GM12878 (cell line): ENCODE measurements at regions not wholly inside any gene's neighbourhood (a gene's known extent, or its start where the extent isn't known, plus 50 kb on each side); places are given as distances from the start of the nearest gene placed in this dataset.

Experiments used
- ATAC-seq: fragments of 200-7000 bp; cut with Tn5 transposase; 3 replicates; pipeline ENCODE4 v1.9.1; 2020; ENCODE audit warnings: mild to moderate bottlenecking, moderate library complexity
- BruUV-seq: library from RNA; stranded (reverse); fragments of 400-500 nt; replicated peaks from 2 replicates; lab custom pipeline; 2021; lab: Mats Ljungman, UMichigan
- CTCF ChIA-PET: fragments of 300-600 bp; sonication (Branson Sonifier 250); formaldehyde crosslinking; extraction: SDS; loops from one replicate; lab custom pipeline; 2021; ENCODE audit warnings: inconsistent platforms; lab: Yijun Ruan, JAX
- POLR2A ChIA-PET: fragments of 350-600 bp; formaldehyde crosslinking; extraction: SDS; loops from one replicate; lab custom pipeline; 2021; ENCODE audit warnings: inconsistent platforms; lab: Charles Lee
- RAD21 ChIA-PET: fragments of 300-600 bp; sonication (Branson Sonifier 250); formaldehyde crosslinking; loops from one replicate; lab custom pipeline; 2023; ENCODE audit warnings: antibody characterized with exemption; ENCODE audit not compliant: unreplicated experiment; lab: Charles Lee
- SMC1A ChIA-PET: fragments of 300-600 bp; sonication (Branson Sonifier 250); formaldehyde crosslinking; loops from one replicate; lab custom pipeline; 2023; ENCODE audit not compliant: unreplicated experiment, uncharacterized antibody; lab: Charles Lee
- DNase-seq: peaks from one replicate; pipeline ENCODE4 v3.0.0-alpha.2; 2011; ENCODE audit warnings: low read depth, low spot score
- FAIRE-seq: peaks from 3 replicates; lab custom pipeline; 2011; peaks lifted over from hg19 to GRCh38; lab: Jason Lieb, UNC
- H2AFZ ChIP-seq: 2 replicates; pipeline ENCODE4 v1.6.0; 2011; ENCODE audit warnings: low read depth, low read length, control low read depth; ENCODE audit not compliant: control insufficient read depth
- H3K27ac ChIP-seq: 2 replicates; pipeline ENCODE4 v1.5.1; 2011; ENCODE audit warnings: control low read depth; ENCODE audit not compliant: control insufficient read depth, insufficient read depth
- H3K27me3 ChIP-seq, 2 experiments: replicated peaks in 1 of 2; 2 replicates each; pipeline versions ENCODE4 v1.6.0 to v1.6.1; 2011; ENCODE audit warnings: low read length in 1 of 2; ENCODE audit not compliant: control insufficient read depth in 2 of 2, insufficient read depth in 2 of 2
- H3K36me3 ChIP-seq, 2 experiments: 2 replicates each; pipeline ENCODE4 v1.5.1; 2011; ENCODE audit warnings: low read length in 1 of 2; ENCODE audit not compliant: control insufficient read depth in 2 of 2, insufficient read depth in 2 of 2
- H3K4me1 ChIP-seq: 2 replicates; pipeline ENCODE4 v1.6.1; 2011; ENCODE audit warnings: mild to moderate bottlenecking, low read length, moderate library complexity, mixed read lengths; ENCODE audit not compliant: control insufficient read depth, insufficient read depth
- H3K4me2 ChIP-seq: 2 replicates; pipeline ENCODE4 v1.6.0; 2011; ENCODE audit warnings: control low read depth; ENCODE audit not compliant: control insufficient read depth, insufficient read depth
- H3K4me3 ChIP-seq: fragments of 200-600 bp; sonication (generic); 2 replicates; pipeline ENCODE4 v1.5.1; 2016
- H3K79me2 ChIP-seq: 2 replicates; pipeline ENCODE4 v1.6.0; 2011; ENCODE audit warnings: low read length; ENCODE audit not compliant: control insufficient read depth, insufficient read depth
- H3K9ac ChIP-seq: 2 replicates; pipeline ENCODE4 v1.8.0; 2011; ENCODE audit warnings: low read length, control low read depth, mixed read lengths; ENCODE audit not compliant: control insufficient read depth, insufficient read depth
- H3K9me3 ChIP-seq: replicated peaks from 3 replicates; pipeline ENCODE4 v1.5.1; 2011; ENCODE audit warnings: mild to moderate bottlenecking, low read length; ENCODE audit not compliant: control insufficient read depth, insufficient read depth
- H4K20me1 ChIP-seq: 2 replicates; pipeline ENCODE4 v1.6.0; 2011; ENCODE audit not compliant: control insufficient read depth, insufficient read depth
- CEBPB ChIP-seq, 2 experiments: fragments of 150-350 bp in 1 of 2; IDR thresholded peaks; 2 replicates each; pipeline ENCODE4 v1.6.1; 2012 to 2014; ENCODE audit warnings: low read depth in 2 of 2, low read length in 2 of 2, borderline replicate concordance in 1 of 2, inconsistent platforms in 1 of 2
- KLF5 ChIP-seq: fragments of 450-650 bp; IDR thresholded peaks from 2 replicates; pipeline ENCODE4 v1.6.1; 2014; ENCODE audit warnings: mild to moderate bottlenecking; ENCODE audit not compliant: partially characterized antibody
- NFXL1 ChIP-seq: fragments of 450-650 bp; IDR thresholded peaks from 2 replicates; pipeline ENCODE4 v1.6.1; 2017; ENCODE audit warnings: antibody characterized with exemption, mild to moderate bottlenecking, borderline replicate concordance
- RCOR1 ChIP-seq: conservative IDR thresholded peaks from 2 replicates; pipeline ENCODE4 v1.6.1; 2012; ENCODE audit warnings: low read depth, low read length, improper control_type of control experiment
- RELA ChIP-seq: fragments of 450-650 bp; IDR thresholded peaks from 2 replicates; pipeline ENCODE4 v1.8.0; 2014; ENCODE audit warnings: borderline replicate concordance; ENCODE audit not compliant: partially characterized antibody
- RUNX3 ChIP-seq: IDR thresholded peaks from 2 replicates; pipeline ENCODE4 v1.6.1; 2012; ENCODE audit warnings: low read length, inconsistent platforms
- TARDBP ChIP-seq: IDR thresholded peaks from 2 replicates; pipeline ENCODE4 v1.6.1; 2016; ENCODE audit warnings: borderline replicate concordance
- TCF3 ChIP-seq: IDR thresholded peaks from 2 replicates; pipeline ENCODE4 v1.6.1; 2012; ENCODE audit warnings: low read depth, mild to moderate bottlenecking, low read length, borderline replicate concordance; ENCODE audit not compliant: insufficient read depth
- ZBED1 ChIP-seq: IDR thresholded peaks from 2 replicates; pipeline ENCODE4 v1.6.1; 2016; ENCODE audit warnings: borderline replicate concordance
- ZNF622 ChIP-seq: fragments of 450-650 bp; IDR thresholded peaks from 2 replicates; pipeline ENCODE4 v1.6.1; 2017; ENCODE audit warnings: mild to moderate bottlenecking, inconsistent platforms
- WGBS: methylation state at CpG from one replicate; pipeline ENCODE4 v1.1.6; 2016; ENCODE audit warnings: low lambda C conversion rate; ENCODE audit not compliant: insufficient replicate concordance, insufficient coverage; ENCODE audit errors: missing lambda C conversion rate; 5-methylcytosine and 5-hydroxymethylcytosine counted together
- in situ Hi-C: fragments of 300-500 bp; cut with MboI; formaldehyde crosslinking; loops from 9 replicates; pipeline ENCODE4 v1.14.3; 2018; ENCODE audit warnings: mixed read lengths
- intact Hi-C: fragments of 100-400 bp; cut with micrococcal nuclease; formaldehyde crosslinking; loops from one replicate; pipeline ENCODE4 v1.14.2; 2022; ENCODE audit not compliant: unreplicated experiment
- TF ChIP-seq, protein P1 (sequence below): fragments of 450-650 bp; IDR thresholded peaks from 2 replicates; pipeline ENCODE4 v1.6.1; 2017; ENCODE audit warnings: antibody characterized with exemption, mild to moderate bottlenecking, moderate library complexity
- TF ChIP-seq, protein P2 (sequence below): fragments of 450-650 bp; conservative IDR thresholded peaks from 2 replicates; pipeline ENCODE4 v1.6.1; 2017; ENCODE audit warnings: mild to moderate bottlenecking, moderate library complexity

GRCh38 chr13:107190065-107190464 is 622.1 kb upstream of the ARGLU1 start:
- Histone ChIP-seq H3K9me3 (no peaks in the 10 kb centered on the region), H4K20me1 (no peaks in the 10 kb centered on the region), H3K4me3 (no peak overlapping the region), H3K27ac (no peak overlapping the region), H3K79me2 (no peaks in the 10 kb centered on the region), H3K4me1 (no peaks in the 10 kb centered on the region), H3K9ac (no peak overlapping the region), H3K36me3 (no peaks in the 10 kb centered on the region), H3K27me3 (no peaks in the 10 kb centered on the region), H2AFZ (no peak overlapping the region), H3K4me2 (no peak overlapping the region)
- BruUV-seq, result no TSS peak
- ChIA-PET CTCF (interaction anchor here (1.0 kb wide), 1 partner anchor 12 kb away, joined by 3 read pairs; no protein-coding TSS in a partner anchor), RAD21 (no interaction called here), SMC1A (no interaction called here), POLR2A (no interaction called here)
- in situ Hi-C loops, result no loop called here
- FAIRE-seq, result no peak
- no peak for DNase-seq
- intact Hi-C loops, result no loop called here
- no peak for TF ChIP-seq RELA
- no peak for TF ChIP-seq RCOR1
- TF ChIP-seq CEBPB (IDR thresholded peaks at IDR 0.05; ENCODE audit: borderline replicate concordance in 1 of 2, low read depth in 2 of 2, low read length in 2 of 2), result no peak
- no peak for TF ChIP-seq RUNX3
- TF ChIP-seq ZNF622, result no peak
- TF ChIP-seq, protein P1, sequence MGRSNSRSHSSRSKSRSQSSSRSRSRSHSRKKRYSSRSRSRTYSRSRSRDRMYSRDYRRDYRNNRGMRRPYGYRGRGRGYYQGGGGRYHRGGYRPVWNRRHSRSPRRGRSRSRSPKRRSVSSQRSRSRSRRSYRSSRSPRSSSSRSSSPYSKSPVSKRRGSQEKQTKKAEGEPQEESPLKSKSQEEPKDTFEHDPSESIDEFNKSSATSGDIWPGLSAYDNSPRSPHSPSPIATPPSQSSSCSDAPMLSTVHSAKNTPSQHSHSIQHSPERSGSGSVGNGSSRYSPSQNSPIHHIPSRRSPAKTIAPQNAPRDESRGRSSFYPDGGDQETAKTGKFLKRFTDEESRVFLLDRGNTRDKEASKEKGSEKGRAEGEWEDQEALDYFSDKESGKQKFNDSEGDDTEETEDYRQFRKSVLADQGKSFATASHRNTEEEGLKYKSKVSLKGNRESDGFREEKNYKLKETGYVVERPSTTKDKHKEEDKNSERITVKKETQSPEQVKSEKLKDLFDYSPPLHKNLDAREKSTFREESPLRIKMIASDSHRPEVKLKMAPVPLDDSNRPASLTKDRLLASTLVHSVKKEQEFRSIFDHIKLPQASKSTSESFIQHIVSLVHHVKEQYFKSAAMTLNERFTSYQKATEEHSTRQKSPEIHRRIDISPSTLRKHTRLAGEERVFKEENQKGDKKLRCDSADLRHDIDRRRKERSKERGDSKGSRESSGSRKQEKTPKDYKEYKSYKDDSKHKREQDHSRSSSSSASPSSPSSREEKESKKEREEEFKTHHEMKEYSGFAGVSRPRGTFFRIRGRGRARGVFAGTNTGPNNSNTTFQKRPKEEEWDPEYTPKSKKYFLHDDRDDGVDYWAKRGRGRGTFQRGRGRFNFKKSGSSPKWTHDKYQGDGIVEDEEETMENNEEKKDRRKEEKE, result no peak
- TF ChIP-seq KLF5, result no peak
- TF ChIP-seq, protein P2, sequence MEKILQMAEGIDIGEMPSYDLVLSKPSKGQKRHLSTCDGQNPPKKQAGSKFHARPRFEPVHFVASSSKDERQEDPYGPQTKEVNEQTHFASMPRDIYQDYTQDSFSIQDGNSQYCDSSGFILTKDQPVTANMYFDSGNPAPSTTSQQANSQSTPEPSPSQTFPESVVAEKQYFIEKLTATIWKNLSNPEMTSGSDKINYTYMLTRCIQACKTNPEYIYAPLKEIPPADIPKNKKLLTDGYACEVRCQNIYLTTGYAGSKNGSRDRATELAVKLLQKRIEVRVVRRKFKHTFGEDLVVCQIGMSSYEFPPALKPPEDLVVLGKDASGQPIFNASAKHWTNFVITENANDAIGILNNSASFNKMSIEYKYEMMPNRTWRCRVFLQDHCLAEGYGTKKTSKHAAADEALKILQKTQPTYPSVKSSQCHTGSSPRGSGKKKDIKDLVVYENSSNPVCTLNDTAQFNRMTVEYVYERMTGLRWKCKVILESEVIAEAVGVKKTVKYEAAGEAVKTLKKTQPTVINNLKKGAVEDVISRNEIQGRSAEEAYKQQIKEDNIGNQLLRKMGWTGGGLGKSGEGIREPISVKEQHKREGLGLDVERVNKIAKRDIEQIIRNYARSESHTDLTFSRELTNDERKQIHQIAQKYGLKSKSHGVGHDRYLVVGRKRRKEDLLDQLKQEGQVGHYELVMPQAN, result no peak
- TF ChIP-seq TCF3, result no peak
- TF ChIP-seq ZBED1, result no peak
- TF ChIP-seq TARDBP, result no peak
- no peak for TF ChIP-seq NFXL1
- WGBS, result 61% methylated on average over 1 of the region's 1 CpG
- no peak for ATAC-seq
